HCT116 (cell line): ENCODE measurements at regions not wholly inside any gene's neighbourhood (a gene's known extent, or its start where the extent isn't known, plus 50 kb on each side); places are given as distances from the start of the nearest gene placed in this dataset.

ENCODE experiments used
- CEBPB ChIP-seq: IDR thresholded peaks from 2 replicates; pipeline ENCODE4 v1.6.1; 2012; ENCODE audit warnings: low read depth
- ELF1 ChIP-seq: IDR thresholded peaks from 2 replicates; pipeline ENCODE4 v1.6.1; 2012; ENCODE audit warnings: low read depth, borderline replicate concordance
- EZH2 ChIP-seq: fragments of 200-600 bp; sonication (generic); IDR thresholded peaks from 2 replicates; pipeline ENCODE4 v1.6.1; 2017; ENCODE audit warnings: antibody characterized with exemption, mixed run types
- POLR2A ChIP-seq: IDR thresholded peaks from 2 replicates; pipeline ENCODE4 v1.7.0; 2011; ENCODE audit warnings: borderline replicate concordance; ENCODE audit not compliant: insufficient read depth, insufficient read length; ENCODE audit errors: extremely low read depth
- POLR2AphosphoS5 ChIP-seq: IDR thresholded peaks from 2 replicates; pipeline ENCODE4 v1.6.1; 2011; ENCODE audit warnings: mild to moderate bottlenecking, low read depth, low read length, moderate library complexity
- RAD21 ChIP-seq: IDR thresholded peaks from 2 replicates; pipeline ENCODE4 v1.6.1; 2012; ENCODE audit warnings: low read depth, mild to moderate bottlenecking
- SP1 ChIP-seq: IDR thresholded peaks from 2 replicates; pipeline ENCODE4 v1.6.1; 2012; ENCODE audit warnings: low read depth
- TF ChIP-seq, protein P1 (sequence below), 3 experiments: fragments of 200-600 bp in 1 of 3; sonication (generic) in 1 of 3; IDR thresholded peaks in 2 of 3; conservative IDR thresholded peaks in 1 of 3; 2 replicates each; pipeline ENCODE4 v1.5.1; 2012 to 2017; ENCODE audit warnings: low read depth in 2 of 3, low read length in 2 of 3, antibody characterized with exemption in 1 of 3, borderline replicate concordance in 1 of 3, control low read depth in 1 of 3, mild to moderate bottlenecking in 1 of 3, mixed read lengths in 1 of 3, mixed run types in 1 of 3, moderate library complexity in 1 of 3; ENCODE audit not compliant: insufficient read depth in 1 of 3
- TF ChIP-seq, protein P2 (sequence below): IDR thresholded peaks from 2 replicates; pipeline ENCODE4 v1.6.1; 2012; ENCODE audit warnings: low read depth
- TF ChIP-seq, protein P3 (sequence below): IDR thresholded peaks from 2 replicates; pipeline ENCODE4 v1.6.1; 2012
- TF ChIP-seq, protein P4 (sequence below): IDR thresholded peaks from 2 replicates; pipeline ENCODE4 v1.6.1; 2011; ENCODE audit warnings: mild to moderate bottlenecking, low read length, moderate library complexity; ENCODE audit not compliant: insufficient replicate concordance; ENCODE audit errors: extremely low read depth

DNA sequence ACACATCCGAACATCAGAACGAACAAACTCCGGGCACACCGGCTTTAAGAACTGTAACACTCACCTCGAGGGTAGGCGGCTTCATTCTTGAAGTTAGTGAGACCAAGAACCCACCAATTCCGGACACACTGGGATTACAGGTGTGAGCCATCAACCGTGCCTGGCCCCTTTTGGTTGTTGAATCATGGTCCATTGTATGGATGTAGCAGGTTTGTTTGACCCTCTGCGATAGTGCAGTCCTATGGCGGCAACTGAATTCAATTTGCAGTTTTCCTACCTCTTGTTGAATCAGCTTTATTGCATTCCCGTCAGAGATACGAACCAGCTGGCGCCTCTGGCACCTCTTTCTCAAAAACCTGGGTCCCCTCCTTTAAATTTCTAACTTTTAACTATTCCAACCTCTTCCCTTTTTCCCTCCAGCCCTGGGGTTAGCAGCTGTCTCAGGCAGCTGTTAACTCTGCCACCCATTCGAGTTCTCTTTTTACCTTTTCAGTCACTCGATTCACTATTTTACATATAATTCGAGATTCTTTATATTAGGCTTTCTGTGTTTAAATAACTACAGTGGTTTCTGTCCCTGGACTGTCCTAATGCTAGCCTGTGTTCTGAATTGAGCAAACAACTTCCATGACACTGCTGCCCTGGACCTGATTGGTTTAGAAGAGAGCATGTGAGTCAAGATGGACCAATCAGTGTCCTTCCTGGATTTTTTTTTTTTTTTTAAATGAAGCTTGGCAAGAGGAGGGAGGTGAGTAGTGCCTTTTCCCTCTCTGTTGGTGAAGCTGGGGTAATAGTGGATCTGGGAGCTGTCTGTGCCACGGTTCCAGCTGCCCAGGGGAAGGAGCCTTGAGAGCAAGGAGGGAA, 261.5 kb downstream of the PCNX1 start:
- TF ChIP-seq POLR2AphosphoS5 = no peak
- TF ChIP-seq, protein P1, sequence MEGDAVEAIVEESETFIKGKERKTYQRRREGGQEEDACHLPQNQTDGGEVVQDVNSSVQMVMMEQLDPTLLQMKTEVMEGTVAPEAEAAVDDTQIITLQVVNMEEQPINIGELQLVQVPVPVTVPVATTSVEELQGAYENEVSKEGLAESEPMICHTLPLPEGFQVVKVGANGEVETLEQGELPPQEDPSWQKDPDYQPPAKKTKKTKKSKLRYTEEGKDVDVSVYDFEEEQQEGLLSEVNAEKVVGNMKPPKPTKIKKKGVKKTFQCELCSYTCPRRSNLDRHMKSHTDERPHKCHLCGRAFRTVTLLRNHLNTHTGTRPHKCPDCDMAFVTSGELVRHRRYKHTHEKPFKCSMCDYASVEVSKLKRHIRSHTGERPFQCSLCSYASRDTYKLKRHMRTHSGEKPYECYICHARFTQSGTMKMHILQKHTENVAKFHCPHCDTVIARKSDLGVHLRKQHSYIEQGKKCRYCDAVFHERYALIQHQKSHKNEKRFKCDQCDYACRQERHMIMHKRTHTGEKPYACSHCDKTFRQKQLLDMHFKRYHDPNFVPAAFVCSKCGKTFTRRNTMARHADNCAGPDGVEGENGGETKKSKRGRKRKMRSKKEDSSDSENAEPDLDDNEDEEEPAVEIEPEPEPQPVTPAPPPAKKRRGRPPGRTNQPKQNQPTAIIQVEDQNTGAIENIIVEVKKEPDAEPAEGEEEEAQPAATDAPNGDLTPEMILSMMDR (IDR thresholded peaks at IDR 0.05 in 2 of 3, conservative IDR thresholded peaks at IDR 0.05 in 1 of 3; ENCODE audit: borderline replicate concordance in 1 of 3, insufficient read depth in 1 of 3, low read depth in 2 of 3, low read length in 2 of 3) = no peak
- TF ChIP-seq RAD21 = no peak
- TF ChIP-seq EZH2 = no peak
- TF ChIP-seq, protein P2, sequence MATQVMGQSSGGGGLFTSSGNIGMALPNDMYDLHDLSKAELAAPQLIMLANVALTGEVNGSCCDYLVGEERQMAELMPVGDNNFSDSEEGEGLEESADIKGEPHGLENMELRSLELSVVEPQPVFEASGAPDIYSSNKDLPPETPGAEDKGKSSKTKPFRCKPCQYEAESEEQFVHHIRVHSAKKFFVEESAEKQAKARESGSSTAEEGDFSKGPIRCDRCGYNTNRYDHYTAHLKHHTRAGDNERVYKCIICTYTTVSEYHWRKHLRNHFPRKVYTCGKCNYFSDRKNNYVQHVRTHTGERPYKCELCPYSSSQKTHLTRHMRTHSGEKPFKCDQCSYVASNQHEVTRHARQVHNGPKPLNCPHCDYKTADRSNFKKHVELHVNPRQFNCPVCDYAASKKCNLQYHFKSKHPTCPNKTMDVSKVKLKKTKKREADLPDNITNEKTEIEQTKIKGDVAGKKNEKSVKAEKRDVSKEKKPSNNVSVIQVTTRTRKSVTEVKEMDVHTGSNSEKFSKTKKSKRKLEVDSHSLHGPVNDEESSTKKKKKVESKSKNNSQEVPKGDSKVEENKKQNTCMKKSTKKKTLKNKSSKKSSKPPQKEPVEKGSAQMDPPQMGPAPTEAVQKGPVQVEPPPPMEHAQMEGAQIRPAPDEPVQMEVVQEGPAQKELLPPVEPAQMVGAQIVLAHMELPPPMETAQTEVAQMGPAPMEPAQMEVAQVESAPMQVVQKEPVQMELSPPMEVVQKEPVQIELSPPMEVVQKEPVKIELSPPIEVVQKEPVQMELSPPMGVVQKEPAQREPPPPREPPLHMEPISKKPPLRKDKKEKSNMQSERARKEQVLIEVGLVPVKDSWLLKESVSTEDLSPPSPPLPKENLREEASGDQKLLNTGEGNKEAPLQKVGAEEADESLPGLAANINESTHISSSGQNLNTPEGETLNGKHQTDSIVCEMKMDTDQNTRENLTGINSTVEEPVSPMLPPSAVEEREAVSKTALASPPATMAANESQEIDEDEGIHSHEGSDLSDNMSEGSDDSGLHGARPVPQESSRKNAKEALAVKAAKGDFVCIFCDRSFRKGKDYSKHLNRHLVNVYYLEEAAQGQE = no peak
- TF ChIP-seq, protein P3, sequence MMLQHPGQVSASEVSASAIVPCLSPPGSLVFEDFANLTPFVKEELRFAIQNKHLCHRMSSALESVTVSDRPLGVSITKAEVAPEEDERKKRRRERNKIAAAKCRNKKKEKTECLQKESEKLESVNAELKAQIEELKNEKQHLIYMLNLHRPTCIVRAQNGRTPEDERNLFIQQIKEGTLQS = no peak
- no peak for TF ChIP-seq POLR2A
- no peak for TF ChIP-seq ELF1
- TF ChIP-seq SP1 = no peak
- TF ChIP-seq, protein P4, sequence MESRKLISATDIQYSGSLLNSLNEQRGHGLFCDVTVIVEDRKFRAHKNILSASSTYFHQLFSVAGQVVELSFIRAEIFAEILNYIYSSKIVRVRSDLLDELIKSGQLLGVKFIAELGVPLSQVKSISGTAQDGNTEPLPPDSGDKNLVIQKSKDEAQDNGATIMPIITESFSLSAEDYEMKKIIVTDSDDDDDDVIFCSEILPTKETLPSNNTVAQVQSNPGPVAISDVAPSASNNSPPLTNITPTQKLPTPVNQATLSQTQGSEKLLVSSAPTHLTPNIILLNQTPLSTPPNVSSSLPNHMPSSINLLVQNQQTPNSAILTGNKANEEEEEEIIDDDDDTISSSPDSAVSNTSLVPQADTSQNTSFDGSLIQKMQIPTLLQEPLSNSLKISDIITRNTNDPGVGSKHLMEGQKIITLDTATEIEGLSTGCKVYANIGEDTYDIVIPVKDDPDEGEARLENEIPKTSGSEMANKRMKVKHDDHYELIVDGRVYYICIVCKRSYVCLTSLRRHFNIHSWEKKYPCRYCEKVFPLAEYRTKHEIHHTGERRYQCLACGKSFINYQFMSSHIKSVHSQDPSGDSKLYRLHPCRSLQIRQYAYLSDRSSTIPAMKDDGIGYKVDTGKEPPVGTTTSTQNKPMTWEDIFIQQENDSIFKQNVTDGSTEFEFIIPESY = no peak
- no peak for TF ChIP-seq CEBPB
